Loucy (cell line): ENCODE measurements at regions not wholly inside any gene's neighbourhood (a gene's known extent, or its start where the extent isn't known, plus 50 kb on each side); places are given as distances from the start of the nearest gene placed in this dataset.

Experiments
- H2AFZ ChIP-seq: fragments of 200-600 bp; sonication (generic); 2 replicates; pipeline ENCODE4 v1.6.0; 2016; ENCODE audit warnings: antibody characterized with exemption, mild to moderate bottlenecking, low read length, moderate library complexity
- H3F3A ChIP-seq: fragments of 200-600 bp; 2 replicates; pipeline ENCODE4 v1.6.0; 2016; ENCODE audit warnings: antibody characterized with exemption, low read depth, mild to moderate bottlenecking
- H3K27me3 ChIP-seq: fragments of 200-600 bp; sonication (generic); 2 replicates; pipeline ENCODE4 v1.6.1; 2014; ENCODE audit warnings: low read length, mild to moderate bottlenecking; ENCODE audit not compliant: insufficient read depth, poor library complexity, severe bottlenecking
- H3K36me3 ChIP-seq: fragments of 200-600 bp; sonication (generic); 2 replicates; pipeline ENCODE4 v1.6.1; 2016; ENCODE audit warnings: low read length; ENCODE audit not compliant: insufficient read depth
- H3K4me1 ChIP-seq: fragments of 200-600 bp; sonication (generic); 2 replicates; pipeline ENCODE4 v1.5.1; 2014; ENCODE audit warnings: low read length, mild to moderate bottlenecking; ENCODE audit not compliant: insufficient read depth, poor library complexity, severe bottlenecking
- H3K4me2 ChIP-seq: fragments of 200-600 bp; sonication (generic); 2 replicates; pipeline ENCODE4 v1.6.0; 2014; ENCODE audit warnings: antibody characterized with exemption, low read length, low read depth, mild to moderate bottlenecking; ENCODE audit not compliant: poor library complexity, severe bottlenecking
- H3K4me3 ChIP-seq: fragments of 200-600 bp; sonication (generic); 2 replicates; pipeline ENCODE4 v1.5.1; 2014; ENCODE audit warnings: low read length, mild to moderate bottlenecking, mixed read lengths; ENCODE audit not compliant: poor library complexity, severe bottlenecking
- H3K79me2 ChIP-seq: fragments of 200-600 bp; sonication (generic); 2 replicates; pipeline ENCODE4 v1.6.1; 2014; ENCODE audit warnings: low read length; ENCODE audit not compliant: insufficient read depth
- H3K9ac ChIP-seq: fragments of 200-600 bp; sonication (generic); 2 replicates; pipeline ENCODE4 v1.6.0; 2014; ENCODE audit warnings: mild to moderate bottlenecking, low read depth, low read length, moderate library complexity; ENCODE audit not compliant: poor library complexity, severe bottlenecking
- H3K9me2 ChIP-seq: fragments of 200-600 bp; sonication (generic); replicated peaks from 2 replicates; pipeline ENCODE4 v1.6.1; 2016; ENCODE audit warnings: low read depth, low read length, mixed read lengths
- H3K9me3 ChIP-seq: fragments of 200-600 bp; sonication (generic); 2 replicates; pipeline ENCODE4 v1.6.1; 2014; ENCODE audit warnings: mild to moderate bottlenecking, antibody characterized with exemption, low read length, low read depth; ENCODE audit not compliant: insufficient read depth
- H4K20me1 ChIP-seq: fragments of 200-600 bp; sonication (generic); 2 replicates; pipeline ENCODE4 v1.6.0; 2014; ENCODE audit warnings: antibody characterized with exemption, low read length, mild to moderate bottlenecking; ENCODE audit not compliant: insufficient read depth, poor library complexity, severe bottlenecking
- CTCF ChIP-seq: fragments of 200-600 bp; sonication (generic); conservative IDR thresholded peaks from 2 replicates; pipeline ENCODE4 v1.5.1; 2014; ENCODE audit warnings: mild to moderate bottlenecking, antibody characterized with exemption, low read length
- EZH2phosphoT487 ChIP-seq: fragments of 200-600 bp; IDR thresholded peaks from 2 replicates; pipeline ENCODE4 v1.6.1; 2018; ENCODE audit warnings: antibody characterized with exemption, mild to moderate bottlenecking, moderate library complexity, borderline replicate concordance

GRCh38 chr5:142206801-142207200 lies 98.2 kb downstream of the NDFIP1 start:
- TF ChIP-seq CTCF (peak; percentile 43), EZH2phosphoT487 (no peak)
- no peaks in the 10 kb centered on the region for H3K4me1 ChIP-seq
- H3K79me2 ChIP-seq, result no peaks in the 10 kb centered on the region
- no peak overlapping the region for H3K4me3 ChIP-seq
- H3K9me2 ChIP-seq, result no peaks in the 10 kb centered on the region
- no peaks in the 10 kb centered on the region for H3K9me3 ChIP-seq
- H3K9ac ChIP-seq, result no peak overlapping the region
- H4K20me1 ChIP-seq, result no peaks in the 10 kb centered on the region
- H3K4me2 ChIP-seq, result no peak overlapping the region
- no peaks in the 10 kb centered on the region for H3K36me3 ChIP-seq
- no peaks in the 10 kb centered on the region for H3K27me3 ChIP-seq
- H3F3A ChIP-seq, result no peaks in the 10 kb centered on the region
- no peak overlapping the region for H2AFZ ChIP-seq

DNA sequence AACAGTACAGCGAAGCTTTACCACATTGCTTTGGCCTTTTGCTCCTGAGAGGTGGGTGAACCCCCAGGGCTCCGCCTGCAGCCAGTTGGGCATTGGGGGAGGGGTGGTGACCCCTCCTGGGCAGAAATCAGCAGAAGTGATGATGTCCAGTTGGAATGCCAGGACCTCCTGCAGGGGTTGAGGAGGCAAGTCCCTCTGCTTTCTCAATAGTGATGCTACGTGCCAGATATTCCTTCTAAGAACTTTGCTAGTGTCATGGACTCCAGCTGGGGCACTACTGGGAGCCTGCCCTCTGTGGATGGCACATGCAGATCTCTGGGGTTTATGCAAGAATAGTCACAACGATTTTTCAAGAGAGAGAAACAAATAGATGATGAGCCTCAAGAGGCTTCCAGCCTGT lies 95.6 kb downstream of the NDFIP1 start:
- no peaks in the 10 kb centered on the region for H4K20me1 ChIP-seq
- no peak overlapping the region for H2AFZ ChIP-seq
- no peaks in the 10 kb centered on the region for H3K9me3 ChIP-seq
- no peaks in the 10 kb centered on the region for H3K79me2 ChIP-seq
- TF ChIP-seq EZH2phosphoT487, result no peak
- no peak for TF ChIP-seq CTCF
- H3F3A ChIP-seq, result no peaks in the 10 kb centered on the region
- no peaks in the 10 kb centered on the region for H3K4me1 ChIP-seq
- no peaks in the 10 kb centered on the region for H3K9me2 ChIP-seq
- H3K27me3 ChIP-seq, result no peaks in the 10 kb centered on the region
- H3K36me3 ChIP-seq, result no peaks in the 10 kb centered on the region
- no peak overlapping the region for H3K4me2 ChIP-seq
- H3K4me3 ChIP-seq, result no peak overlapping the region
- no peak overlapping the region for H3K9ac ChIP-seq
